ENCODE measurements at regions not wholly inside any gene's neighbourhood (a gene's known extent, or its start where the extent isn't known, plus 50 kb on each side); places are given as distances from the start of the nearest gene placed in this dataset.
"Not testable (repeated sequence)": the region's sequence is repeated elsewhere in the genome, so short reads cannot be mapped to it uniquely, and the experiment has no call there.

- DNase-seq, result no peak
Measured at GRCh38 chr11:71150859-71151258, 101.5 kb downstream of the SHANK2 start.

DNA sequence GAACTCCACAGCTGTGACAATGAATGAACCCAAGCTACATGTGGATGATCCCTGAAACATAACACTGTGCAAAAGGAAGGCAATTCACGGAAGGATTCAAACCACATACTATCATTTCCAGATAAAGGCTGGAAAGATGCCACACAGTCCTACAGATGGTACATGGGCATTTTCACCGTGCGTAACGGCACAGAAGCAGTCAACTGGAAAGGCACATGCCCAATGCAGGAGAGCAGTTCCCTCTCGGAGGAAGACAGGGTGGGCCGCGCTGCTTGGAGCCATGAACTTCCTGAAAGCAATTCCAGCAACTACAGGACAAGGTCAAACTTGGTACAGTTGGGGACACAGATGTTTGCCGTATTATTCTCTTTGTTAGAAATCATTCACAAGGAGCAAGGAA lies 103.7 kb downstream of the SHANK2 start:
- no peak for DNase-seq

DNA sequence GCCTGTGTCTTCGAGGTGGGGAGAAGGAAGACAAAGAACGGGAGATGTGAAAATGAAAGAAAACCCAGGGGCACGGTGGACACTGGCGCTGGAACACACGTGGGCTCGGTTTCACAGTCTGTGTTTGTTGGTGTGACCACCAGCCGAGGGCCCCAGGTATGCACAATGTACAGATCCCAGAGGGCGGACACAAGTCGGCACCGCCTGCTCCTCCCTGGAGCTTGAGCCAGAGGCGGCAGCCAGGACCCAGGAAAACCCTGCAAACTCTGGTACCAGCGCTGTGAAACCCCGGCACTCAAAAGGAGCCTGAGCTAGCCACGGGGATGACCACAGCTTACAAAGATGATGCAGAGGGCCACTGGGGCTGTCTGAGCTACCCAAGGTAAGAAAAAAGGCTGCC lies 105.0 kb downstream of the SHANK2 start:
- DNase-seq, result no peak

DNA sequence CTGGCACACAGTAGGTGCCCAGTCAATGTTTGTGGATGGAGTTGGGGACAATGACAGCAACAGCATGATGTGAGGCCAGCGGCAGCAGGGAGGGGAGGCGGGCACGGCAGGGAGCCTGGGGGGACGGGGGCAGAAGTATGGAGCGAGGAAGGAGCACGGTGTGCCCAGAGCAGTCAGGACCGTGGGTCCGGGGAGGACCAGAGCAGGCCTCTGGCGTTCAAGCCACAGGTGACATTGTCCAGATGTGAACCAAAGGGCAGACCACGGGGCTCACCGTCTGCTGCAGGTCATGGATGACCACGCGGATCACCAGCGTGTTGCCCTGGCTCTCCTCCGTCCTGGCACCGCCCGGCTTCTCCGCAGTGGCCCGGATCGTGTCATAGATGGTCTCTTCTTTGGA lies 105.5 kb downstream of the SHANK2 start:
- DNase-seq, result no peak

- no peak for DNase-seq
Measured at GRCh38 chr11:71145988-71146824, 106.2 kb downstream of the SHANK2 start.

DNA sequence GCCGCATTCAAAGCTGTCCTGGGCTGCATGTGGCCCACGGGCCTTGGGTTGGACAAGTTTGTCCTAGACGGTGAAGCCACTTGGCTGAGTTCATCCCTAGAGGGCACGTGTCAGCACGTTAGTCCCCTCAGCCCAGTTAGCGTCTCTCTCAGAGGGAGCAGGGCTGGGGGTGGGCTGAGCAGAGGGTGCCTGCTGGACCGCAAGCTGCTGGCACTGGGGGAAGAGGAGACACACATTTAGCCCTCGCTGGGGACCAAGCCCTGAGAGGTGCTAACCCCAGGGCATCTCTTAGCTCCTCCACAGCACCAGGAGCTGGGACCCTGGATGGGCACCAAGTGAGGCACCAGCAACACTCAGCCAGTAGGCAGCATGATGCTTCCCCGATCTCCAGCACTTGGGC lies 107.0 kb downstream of the SHANK2 start:
- DNase-seq, result no peak

- DNase-seq, result no peak
Measured at GRCh38 chr11:71144736-71145135, 107.6 kb downstream of the SHANK2 start.

DNA sequence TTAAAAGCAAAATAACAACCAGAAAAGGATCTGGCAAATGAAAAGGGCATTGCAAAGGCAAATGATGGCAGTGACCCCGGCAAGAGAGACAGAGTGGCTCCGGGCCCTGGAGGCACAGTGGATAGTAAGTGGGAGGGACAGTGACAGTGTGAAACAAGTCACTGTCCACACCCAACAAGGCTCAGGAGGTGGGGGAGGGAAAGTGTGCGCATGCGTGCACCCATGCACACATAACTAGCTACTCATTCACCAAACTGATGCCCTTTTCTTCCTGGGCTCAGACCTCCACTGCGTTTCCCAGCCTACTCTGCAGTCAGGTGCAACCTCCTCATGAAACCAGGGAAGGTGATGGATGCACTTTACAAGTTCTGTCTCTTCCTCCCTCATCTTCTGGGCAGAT lies 108.4 kb downstream of the SHANK2 start:
- no peak for DNase-seq

DNA sequence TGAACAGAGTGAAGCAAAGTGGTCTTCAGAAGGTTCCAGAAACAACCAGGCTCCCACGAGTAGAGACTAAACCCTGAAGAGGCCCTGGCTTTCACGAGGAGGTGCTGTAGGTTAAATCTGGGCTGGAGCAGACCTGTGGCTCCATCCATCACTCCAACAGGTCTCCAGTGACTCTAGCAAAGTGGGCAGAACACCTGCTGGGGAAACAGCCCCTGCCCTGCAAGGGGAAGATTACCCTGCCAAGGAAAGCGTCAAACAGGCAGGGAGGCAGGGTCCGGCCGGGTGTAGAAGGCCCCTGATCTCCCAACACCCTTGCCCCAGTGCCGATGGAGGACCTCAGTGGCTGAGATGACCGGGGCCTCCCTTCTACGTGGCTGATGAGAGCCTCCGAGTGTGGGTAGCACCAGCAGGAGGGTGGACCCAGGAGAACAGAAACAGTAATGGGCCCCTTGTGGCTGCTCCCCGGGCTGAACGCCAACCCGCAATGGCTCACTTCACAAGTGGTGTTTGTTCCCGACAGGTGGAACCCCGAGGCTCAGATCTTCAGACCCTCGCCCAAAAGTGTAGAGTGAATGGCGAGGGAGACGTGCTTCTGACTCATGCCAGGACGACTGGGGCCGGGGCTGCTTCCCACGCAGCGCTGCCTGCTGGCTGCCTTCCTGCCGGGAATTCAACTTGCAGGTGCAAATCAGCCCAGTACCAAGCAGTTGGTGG lies 112.0 kb downstream of the SHANK2 start:
- no peak for DNase-seq

DNA sequence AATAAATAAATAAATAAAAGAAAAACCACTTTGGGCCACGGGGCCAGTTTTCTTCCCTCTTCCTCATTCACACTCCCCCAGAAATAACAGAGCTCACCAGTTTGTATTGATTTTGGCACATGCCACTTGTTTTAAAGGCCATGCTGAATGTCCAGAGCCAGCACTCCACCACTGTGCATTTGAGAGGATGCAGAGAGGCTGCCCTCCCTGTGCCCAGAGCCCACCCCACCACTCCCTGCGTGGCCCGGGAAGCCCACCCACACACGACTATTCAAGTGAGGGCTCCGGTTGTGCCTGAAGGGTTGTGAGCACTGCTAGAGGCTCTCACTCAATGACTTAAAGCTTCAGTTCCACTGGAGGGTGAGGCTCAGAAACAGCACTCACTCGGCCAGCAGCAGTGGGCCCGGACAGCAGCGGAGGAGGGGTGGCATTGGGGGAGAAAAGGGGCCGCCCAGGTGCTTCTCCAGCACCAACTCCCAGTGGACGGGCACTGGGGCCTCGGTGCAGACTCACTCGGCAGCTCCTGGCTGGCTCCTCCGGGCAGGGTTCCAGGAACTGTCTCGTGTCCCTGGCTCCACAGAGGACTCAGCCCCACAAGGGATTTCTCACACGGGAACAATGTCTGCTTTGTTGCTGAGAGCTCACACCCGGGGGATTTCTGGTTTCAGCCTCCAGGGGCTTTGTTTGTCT lies 112.7 kb downstream of the SHANK2 start:
- no peak for DNase-seq

DNA sequence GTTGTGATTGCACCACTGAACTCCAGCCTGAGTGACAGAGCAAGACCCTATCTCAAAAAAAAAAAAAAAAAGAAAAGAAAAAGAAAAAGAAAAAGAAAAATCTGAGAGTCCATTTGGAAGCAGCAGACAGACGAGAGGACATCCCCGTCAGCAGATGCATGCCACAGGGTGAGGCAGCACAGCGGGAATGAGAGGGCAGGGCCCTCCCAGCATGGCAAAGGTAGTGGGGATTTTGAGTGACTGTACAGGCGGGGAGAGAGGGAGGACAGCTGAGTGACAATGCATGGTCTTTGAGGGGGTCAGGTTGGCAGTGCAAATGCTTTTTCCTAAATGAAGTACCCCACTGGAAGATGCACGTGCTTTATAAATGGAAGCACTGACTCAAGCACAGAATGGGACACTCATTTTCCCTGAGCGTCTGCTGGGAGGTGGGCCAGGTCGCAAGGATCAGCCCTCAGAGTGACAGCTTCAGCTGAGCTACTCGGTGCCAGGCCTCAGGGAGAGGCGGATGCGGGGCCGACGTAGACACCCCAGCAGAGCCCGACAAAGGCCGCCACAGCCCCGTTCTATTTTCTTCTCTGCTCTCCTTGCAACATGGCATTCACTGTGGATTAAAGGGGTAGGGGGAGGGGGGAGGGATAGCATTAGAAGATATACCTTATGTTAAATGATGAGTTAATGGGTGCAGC lies 113.5 kb downstream of the SHANK2 start:
- DNase-seq, result no peak

GRCh38 chr11:71137376-71137775 lies 115.0 kb downstream of the SHANK2 start:
- DNase-seq, result no peak

DNA sequence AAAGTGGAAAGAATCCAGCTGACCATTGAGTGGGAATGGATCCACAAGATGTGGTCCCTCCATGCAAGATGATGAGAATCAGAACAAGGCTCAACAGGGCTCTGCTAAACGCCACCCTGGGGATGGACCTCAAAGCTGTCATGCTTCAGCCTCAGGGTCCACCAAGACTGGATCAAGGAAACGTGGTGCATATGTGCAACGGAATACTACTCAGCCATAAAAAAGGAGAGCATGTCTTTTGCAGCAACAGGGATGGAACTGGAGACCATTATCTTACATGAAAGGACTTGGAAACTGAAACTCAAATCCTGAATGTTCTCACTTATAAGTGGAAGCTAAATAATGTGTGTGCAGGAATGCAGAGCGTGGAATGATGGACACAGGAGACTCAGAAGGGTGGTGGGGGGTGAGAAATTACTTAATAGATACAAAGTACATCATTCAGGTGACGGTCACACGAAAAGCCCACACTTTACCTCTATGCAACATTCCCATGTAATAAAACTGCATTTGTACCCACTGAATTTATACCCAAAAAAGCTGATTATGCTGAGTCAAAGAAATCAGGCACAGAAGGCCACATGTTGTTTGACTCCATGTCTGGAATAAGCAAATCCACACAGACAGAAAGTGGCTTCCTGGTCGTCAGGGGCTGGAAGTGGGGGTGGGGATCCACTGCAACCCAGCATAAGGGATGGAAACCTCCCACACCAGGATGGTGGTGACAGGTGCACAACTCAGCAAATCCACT lies 116.1 kb downstream of the SHANK2 start:
- no peak for DNase-seq

- no peak for DNase-seq
Measured at GRCh38 chr11:71135112-71135511, 117.3 kb downstream of the SHANK2 start.

GRCh38 chr11:71133946-71134345 lies 118.4 kb downstream of the SHANK2 start:
- DNase-seq, result no peak

DNA sequence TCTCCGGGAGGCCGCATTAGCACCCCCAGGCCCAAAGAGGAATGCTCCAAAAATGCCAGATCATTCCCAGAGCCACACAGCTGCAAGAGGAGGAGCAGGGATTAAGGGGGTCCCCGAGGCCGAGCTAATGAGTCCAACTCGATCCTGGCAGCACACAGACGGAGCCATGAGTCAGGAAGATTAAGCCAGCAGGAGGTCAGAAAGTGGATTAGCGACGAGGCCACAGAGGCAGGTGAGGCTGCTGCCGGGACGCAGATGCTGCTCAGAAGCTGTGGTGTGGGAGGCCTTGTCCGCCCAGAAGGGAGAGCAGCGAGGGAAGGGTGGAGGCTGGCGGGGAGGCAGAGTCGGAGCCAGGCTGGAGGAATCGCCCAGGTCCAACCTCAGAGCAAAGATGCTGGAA lies 120.5 kb downstream of the SHANK2 start:
- DNase-seq, result no peak

DNA sequence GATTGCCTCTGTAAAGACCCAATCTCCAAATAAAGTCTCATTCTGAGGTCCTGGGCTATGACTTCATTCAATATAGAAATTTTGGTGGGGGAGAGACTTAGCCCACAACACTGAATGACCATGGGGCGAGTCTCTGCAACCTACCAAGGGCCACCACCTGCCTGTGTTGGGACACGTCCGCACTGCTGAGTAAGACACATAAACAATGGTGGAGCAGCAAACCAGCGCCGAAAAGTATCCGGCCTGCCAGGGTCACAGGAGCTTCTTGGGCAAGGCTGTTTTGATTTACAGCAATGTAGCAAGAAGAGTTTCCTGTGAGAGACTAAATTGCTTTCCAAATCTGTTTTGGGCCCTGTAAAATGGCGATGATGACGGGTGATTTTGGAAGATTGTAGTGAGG lies 122.3 kb downstream of the SHANK2 start:
- DNase-seq, result no peak

- no peak for DNase-seq
Measured at GRCh38 chr11:71129624-71130023, 122.8 kb downstream of the SHANK2 start.

DNA sequence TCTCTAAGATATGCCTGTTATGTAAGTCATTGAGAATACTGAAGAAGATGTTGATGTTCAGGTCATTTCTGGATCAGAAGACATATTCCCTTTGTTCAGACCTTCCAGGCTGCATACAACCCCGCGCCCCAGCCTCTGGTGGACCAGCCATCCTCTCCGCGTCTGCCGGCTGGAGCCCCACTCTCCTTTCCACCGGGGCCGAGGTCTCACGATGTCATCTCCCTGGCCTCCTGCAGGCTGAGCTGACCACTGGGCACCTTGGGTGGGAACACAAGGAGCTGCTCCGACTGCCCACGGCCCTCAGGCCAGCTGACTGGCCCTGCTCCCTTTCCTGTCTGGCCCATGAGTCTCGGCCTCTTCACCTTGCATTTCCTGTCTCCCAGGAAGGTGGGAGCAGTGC lies 124.6 kb downstream of the SHANK2 start:
- DNase-seq, result no peak

DNA sequence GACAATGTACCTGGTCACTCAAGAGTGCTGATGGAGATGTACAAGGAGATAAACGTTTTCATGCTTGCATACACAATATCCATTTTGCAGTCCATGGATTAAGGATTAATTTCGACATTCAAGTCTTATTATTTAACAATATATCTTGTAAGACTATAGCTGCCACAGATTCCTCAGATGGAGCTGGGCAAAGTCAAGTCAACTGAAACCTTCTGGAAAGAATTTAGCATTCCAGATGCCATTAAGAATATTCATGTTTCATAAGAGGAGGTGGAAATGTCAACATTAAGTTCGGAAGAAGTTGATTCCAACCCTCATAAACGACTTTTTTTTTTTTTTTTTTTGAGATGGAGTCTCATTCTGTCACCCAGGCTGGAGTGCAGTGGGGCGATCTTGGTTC lies 126.0 kb downstream of the SHANK2 start:
- not testable (repeated sequence) for DNase-seq

DNA sequence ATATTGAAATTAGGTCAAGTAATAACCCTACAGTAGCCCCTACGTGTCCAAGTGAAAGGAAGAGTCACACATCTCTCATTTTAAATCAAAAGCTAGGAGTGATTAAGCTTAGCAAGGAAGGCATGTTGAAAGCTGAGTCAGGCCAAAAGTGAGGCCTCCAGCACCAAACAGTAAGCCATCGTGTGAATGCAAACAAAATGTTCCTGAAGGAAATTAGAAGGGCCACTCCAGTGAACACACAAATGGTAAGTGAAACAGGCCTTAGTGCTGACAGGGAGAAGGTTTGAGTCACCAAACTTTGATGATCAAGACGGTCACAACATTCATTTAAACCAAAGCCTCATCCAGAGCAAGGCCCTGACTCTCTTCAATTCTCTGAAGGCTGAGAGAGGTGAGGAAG lies 127.2 kb downstream of the SHANK2 start:
- DNase-seq, result no peak

DNA sequence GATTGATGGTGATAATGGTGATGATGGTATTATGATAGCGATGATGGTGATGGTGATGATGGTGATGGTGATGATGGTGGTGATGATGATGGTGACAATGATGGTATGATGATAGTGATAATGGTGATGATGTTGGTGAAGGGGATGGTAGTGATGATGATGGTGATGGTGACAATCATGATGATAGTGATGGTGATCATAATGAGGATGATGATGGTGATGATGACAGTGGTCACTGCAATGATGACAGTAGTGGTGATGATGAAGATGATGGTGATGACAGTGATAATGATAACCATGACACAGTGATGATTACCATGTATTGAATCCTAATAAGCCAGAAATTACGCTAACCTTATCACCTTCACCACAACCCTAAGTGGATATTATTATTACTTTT lies 128.2 kb downstream of the SHANK2 start:
- DNase-seq, result no peak

DNA sequence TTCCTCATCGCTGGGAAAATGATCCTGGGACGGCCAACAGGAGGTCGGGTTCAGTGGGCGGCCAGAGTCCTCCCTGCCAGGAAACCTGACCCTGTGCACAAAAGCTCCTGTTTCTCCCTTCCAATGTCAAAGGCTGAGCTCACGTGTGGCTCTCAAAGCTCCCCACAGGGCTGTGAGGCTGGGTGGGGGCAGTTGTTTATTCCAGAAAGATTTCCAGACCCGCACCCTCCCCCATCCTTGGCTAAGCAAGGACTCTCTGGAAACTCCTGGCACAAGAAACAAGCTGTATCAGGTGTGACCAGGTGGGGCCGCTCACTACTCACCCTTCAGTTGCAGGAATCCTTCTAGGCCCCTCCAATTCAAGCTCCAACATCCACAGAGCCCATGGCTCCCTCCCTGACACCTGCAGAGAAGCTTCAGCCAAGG lies 131.9 kb downstream of the SHANK2 start:
- peak; percentile 54 for DNase-seq

Data from NCI-H69 (cell line).